GM12878 (cell line): ENCODE measurements at regions not wholly inside any gene's neighbourhood (a gene's known extent, or its start where the extent isn't known, plus 50 kb on each side); places are given as distances from the start of the nearest gene placed in this dataset.

Experiments
- ATAC-seq: fragments of 200-7000 bp; cut with Tn5 transposase; 3 replicates; pipeline ENCODE4 v1.9.1; 2020; ENCODE audit warnings: mild to moderate bottlenecking, moderate library complexity
- BruUV-seq: library from RNA; stranded (reverse); fragments of 400-500 nt; replicated peaks from 2 replicates; lab custom pipeline; 2021; lab: Mats Ljungman, UMichigan
- CTCF ChIA-PET: fragments of 300-600 bp; sonication (Branson Sonifier 250); formaldehyde crosslinking; extraction: SDS; loops from one replicate; lab custom pipeline; 2021; ENCODE audit warnings: inconsistent platforms; lab: Yijun Ruan, JAX
- POLR2A ChIA-PET: fragments of 350-600 bp; formaldehyde crosslinking; extraction: SDS; loops from one replicate; lab custom pipeline; 2021; ENCODE audit warnings: inconsistent platforms; lab: Charles Lee
- RAD21 ChIA-PET: fragments of 300-600 bp; sonication (Branson Sonifier 250); formaldehyde crosslinking; loops from one replicate; lab custom pipeline; 2023; ENCODE audit warnings: antibody characterized with exemption; ENCODE audit not compliant: unreplicated experiment; lab: Charles Lee
- SMC1A ChIA-PET: fragments of 300-600 bp; sonication (Branson Sonifier 250); formaldehyde crosslinking; loops from one replicate; lab custom pipeline; 2023; ENCODE audit not compliant: unreplicated experiment, uncharacterized antibody; lab: Charles Lee
- DNase-seq: peaks from one replicate; pipeline ENCODE4 v3.0.0-alpha.2; 2011; ENCODE audit warnings: low read depth, low spot score
- FAIRE-seq: peaks from 3 replicates; lab custom pipeline; 2011; peaks lifted over from hg19 to GRCh38; lab: Jason Lieb, UNC
- H2AFZ ChIP-seq: 2 replicates; pipeline ENCODE4 v1.6.0; 2011; ENCODE audit warnings: low read depth, low read length, control low read depth; ENCODE audit not compliant: control insufficient read depth
- H3K27ac ChIP-seq: 2 replicates; pipeline ENCODE4 v1.5.1; 2011; ENCODE audit warnings: control low read depth; ENCODE audit not compliant: control insufficient read depth, insufficient read depth
- H3K27me3 ChIP-seq, 2 experiments: replicated peaks in 1 of 2; 2 replicates each; pipeline versions ENCODE4 v1.6.0 to v1.6.1; 2011; ENCODE audit warnings: low read length in 1 of 2; ENCODE audit not compliant: control insufficient read depth in 2 of 2, insufficient read depth in 2 of 2
- H3K36me3 ChIP-seq, 2 experiments: 2 replicates each; pipeline ENCODE4 v1.5.1; 2011; ENCODE audit warnings: low read length in 1 of 2; ENCODE audit not compliant: control insufficient read depth in 2 of 2, insufficient read depth in 2 of 2
- H3K4me1 ChIP-seq: 2 replicates; pipeline ENCODE4 v1.6.1; 2011; ENCODE audit warnings: mild to moderate bottlenecking, low read length, moderate library complexity, mixed read lengths; ENCODE audit not compliant: control insufficient read depth, insufficient read depth
- H3K4me2 ChIP-seq: 2 replicates; pipeline ENCODE4 v1.6.0; 2011; ENCODE audit warnings: control low read depth; ENCODE audit not compliant: control insufficient read depth, insufficient read depth
- H3K4me3 ChIP-seq: fragments of 200-600 bp; sonication (generic); 2 replicates; pipeline ENCODE4 v1.5.1; 2016
- H3K79me2 ChIP-seq: 2 replicates; pipeline ENCODE4 v1.6.0; 2011; ENCODE audit warnings: low read length; ENCODE audit not compliant: control insufficient read depth, insufficient read depth
- H3K9ac ChIP-seq: 2 replicates; pipeline ENCODE4 v1.8.0; 2011; ENCODE audit warnings: low read length, control low read depth, mixed read lengths; ENCODE audit not compliant: control insufficient read depth, insufficient read depth
- H3K9me3 ChIP-seq: replicated peaks from 3 replicates; pipeline ENCODE4 v1.5.1; 2011; ENCODE audit warnings: mild to moderate bottlenecking, low read length; ENCODE audit not compliant: control insufficient read depth, insufficient read depth
- H4K20me1 ChIP-seq: 2 replicates; pipeline ENCODE4 v1.6.0; 2011; ENCODE audit not compliant: control insufficient read depth, insufficient read depth
- ELK1 ChIP-seq: IDR thresholded peaks from 2 replicates; pipeline ENCODE4 v1.6.1; 2012; ENCODE audit warnings: low read depth, low read length, improper control_type of control experiment
- FOXM1 ChIP-seq: IDR thresholded peaks from 2 replicates; pipeline ENCODE4 v1.6.1; 2012; ENCODE audit warnings: low read depth, mild to moderate bottlenecking, inconsistent platforms, low read length, moderate library complexity
- IRF4 ChIP-seq: IDR thresholded peaks from 2 replicates; pipeline ENCODE4 v1.6.1; 2011; ENCODE audit warnings: low read depth, low read length
- MYB ChIP-seq: fragments of 150-350 bp; IDR thresholded peaks from 2 replicates; pipeline ENCODE4 v1.6.1; 2014; ENCODE audit warnings: mild to moderate bottlenecking, low read depth, low read length, borderline replicate concordance
- ZNF24 ChIP-seq: fragments of 450-650 bp; IDR thresholded peaks from 2 replicates; pipeline ENCODE4 v1.6.1; 2017; ENCODE audit warnings: antibody characterized with exemption, mild to moderate bottlenecking
- WGBS: methylation state at CpG from one replicate; pipeline ENCODE4 v1.1.6; 2016; ENCODE audit warnings: low lambda C conversion rate; ENCODE audit not compliant: insufficient replicate concordance, insufficient coverage; ENCODE audit errors: missing lambda C conversion rate; 5-methylcytosine and 5-hydroxymethylcytosine counted together
- in situ Hi-C: fragments of 300-500 bp; cut with MboI; formaldehyde crosslinking; loops from 9 replicates; pipeline ENCODE4 v1.14.3; 2018; ENCODE audit warnings: mixed read lengths
- intact Hi-C: fragments of 100-400 bp; cut with micrococcal nuclease; formaldehyde crosslinking; loops from one replicate; pipeline ENCODE4 v1.14.2; 2022; ENCODE audit not compliant: unreplicated experiment
- TF ChIP-seq, protein P1 (sequence below): fragments of 450-650 bp; IDR thresholded peaks from 2 replicates; pipeline ENCODE4 v1.6.1; 2017; ENCODE audit warnings: mild to moderate bottlenecking, moderate library complexity

DNA sequence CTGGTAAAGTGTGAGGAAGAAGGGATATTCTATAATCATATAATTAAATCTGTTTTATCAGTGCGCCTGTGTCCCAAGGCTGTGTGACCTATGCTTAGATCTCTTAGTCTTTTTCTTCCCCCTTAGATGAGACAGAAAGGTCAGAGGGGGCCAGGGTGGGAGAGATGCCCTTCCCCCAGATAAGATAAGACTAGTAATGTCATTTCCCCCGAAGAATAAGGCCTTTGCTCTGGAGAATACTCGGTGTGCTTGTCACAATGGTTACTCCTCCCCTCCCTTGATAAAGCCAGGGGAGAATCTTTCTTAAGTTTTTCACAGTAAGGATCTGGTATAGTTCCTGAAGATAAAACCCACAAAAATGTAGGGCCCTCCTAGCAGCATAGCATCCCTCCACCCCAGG is 1041.8 kb downstream of the SORCS3 start:
- no peak for FAIRE-seq
- ChIA-PET POLR2A (no interaction called here), SMC1A (interaction anchor here (0.9 kb wide), 1 partner anchor 27 kb away, joined by 3 read pairs; no protein-coding TSS in a partner anchor), RAD21 (no interaction called here), CTCF (interaction anchor here (1.1 kb wide), 1 partner anchor 8 kb away, joined by 6 read pairs; no protein-coding TSS in a partner anchor)
- no peak for ATAC-seq
- in situ Hi-C loops, result no loop called here
- Histone ChIP-seq H4K20me1 (no peaks in the 10 kb centered on the region), H3K27me3 (no peaks in the 10 kb centered on the region), H2AFZ (no peak overlapping the region), H3K9me3 (no peaks in the 10 kb centered on the region), H3K79me2 (no peaks in the 10 kb centered on the region), H3K36me3 (no peaks in the 10 kb centered on the region), H3K9ac (no peak overlapping the region), H3K4me1 (no peaks in the 10 kb centered on the region), H3K4me2 (no peak overlapping the region), H3K4me3 (no peak overlapping the region), H3K27ac (no peak overlapping the region)
- intact Hi-C loops, result no loop called here
- DNase-seq, result no peak
- 20% methylated on average over 3 of the region's 3 CpGs for WGBS
- no TSS peak for BruUV-seq
- no peak for TF ChIP-seq IRF4
- no peak for TF ChIP-seq ELK1
- no peak for TF ChIP-seq ZNF24
- TF ChIP-seq MYB, result no peak
- TF ChIP-seq FOXM1, result no peak
- TF ChIP-seq, protein P1, sequence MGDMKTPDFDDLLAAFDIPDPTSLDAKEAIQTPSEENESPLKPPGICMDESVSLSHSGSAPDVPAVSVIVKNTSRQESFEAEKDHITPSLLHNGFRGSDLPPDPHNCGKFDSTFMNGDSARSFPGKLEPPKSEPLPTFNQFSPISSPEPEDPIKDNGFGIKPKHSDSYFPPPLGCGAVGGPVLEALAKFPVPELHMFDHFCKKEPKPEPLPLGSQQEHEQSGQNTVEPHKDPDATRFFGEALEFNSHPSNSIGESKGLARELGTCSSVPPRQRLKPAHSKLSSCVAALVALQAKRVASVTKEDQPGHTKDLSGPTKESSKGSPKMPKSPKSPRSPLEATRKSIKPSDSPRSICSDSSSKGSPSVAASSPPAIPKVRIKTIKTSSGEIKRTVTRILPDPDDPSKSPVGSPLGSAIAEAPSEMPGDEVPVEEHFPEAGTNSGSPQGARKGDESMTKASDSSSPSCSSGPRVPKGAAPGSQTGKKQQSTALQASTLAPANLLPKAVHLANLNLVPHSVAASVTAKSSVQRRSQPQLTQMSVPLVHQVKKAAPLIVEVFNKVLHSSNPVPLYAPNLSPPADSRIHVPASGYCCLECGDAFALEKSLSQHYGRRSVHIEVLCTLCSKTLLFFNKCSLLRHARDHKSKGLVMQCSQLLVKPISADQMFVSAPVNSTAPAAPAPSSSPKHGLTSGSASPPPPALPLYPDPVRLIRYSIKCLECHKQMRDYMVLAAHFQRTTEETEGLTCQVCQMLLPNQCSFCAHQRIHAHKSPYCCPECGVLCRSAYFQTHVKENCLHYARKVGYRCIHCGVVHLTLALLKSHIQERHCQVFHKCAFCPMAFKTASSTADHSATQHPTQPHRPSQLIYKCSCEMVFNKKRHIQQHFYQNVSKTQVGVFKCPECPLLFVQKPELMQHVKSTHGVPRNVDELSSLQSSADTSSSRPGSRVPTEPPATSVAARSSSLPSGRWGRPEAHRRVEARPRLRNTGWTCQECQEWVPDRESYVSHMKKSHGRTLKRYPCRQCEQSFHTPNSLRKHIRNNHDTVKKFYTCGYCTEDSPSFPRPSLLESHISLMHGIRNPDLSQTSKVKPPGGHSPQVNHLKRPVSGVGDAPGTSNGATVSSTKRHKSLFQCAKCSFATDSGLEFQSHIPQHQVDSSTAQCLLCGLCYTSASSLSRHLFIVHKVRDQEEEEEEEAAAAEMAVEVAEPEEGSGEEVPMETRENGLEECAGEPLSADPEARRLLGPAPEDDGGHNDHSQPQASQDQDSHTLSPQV, result no peak
